HEK293T (cell line): ENCODE measurements at regions not wholly inside any gene's neighbourhood (a gene's known extent, or its start where the extent isn't known, plus 50 kb on each side); places are given as distances from the start of the nearest gene placed in this dataset.

Experiments
- ARNT ChIP-seq: fragments of 450-650 bp; IDR thresholded peaks from 2 replicates; pipeline ENCODE4 v1.6.1; 2017; ENCODE audit warnings: mild to moderate bottlenecking
- BHLHE40 ChIP-seq: fragments of 450-650 bp; IDR thresholded peaks from 2 replicates; pipeline ENCODE4 v1.6.1; 2016; ENCODE audit warnings: mild to moderate bottlenecking, moderate library complexity, borderline replicate concordance
- CTBP1 ChIP-seq: fragments of 450-650 bp; IDR thresholded peaks from 2 replicates; pipeline ENCODE4 v1.6.1; 2016; ENCODE audit warnings: borderline replicate concordance
- FOXA1 ChIP-seq: fragments of 450-650 bp; IDR thresholded peaks from 2 replicates; pipeline ENCODE4 v1.6.1; 2016; ENCODE audit warnings: mild to moderate bottlenecking
- FOXM1 ChIP-seq: fragments of 450-650 bp; IDR thresholded peaks from 2 replicates; pipeline ENCODE4 v1.6.1; 2017; ENCODE audit warnings: mild to moderate bottlenecking, borderline replicate concordance
- PKNOX1 ChIP-seq: fragments of 450-650 bp; IDR thresholded peaks from 2 replicates; pipeline ENCODE4 v1.6.1; 2016
- SP1 ChIP-seq: fragments of 450-650 bp; IDR thresholded peaks from 2 replicates; pipeline ENCODE4 v1.6.1; 2017
- ZNF384 ChIP-seq: fragments of 450-650 bp; IDR thresholded peaks from 2 replicates; pipeline ENCODE4 v1.6.1; 2016

GRCh38 chr16:72481419-72481818 is 309.5 kb upstream of the PMFBP1 start:
- no peak for TF ChIP-seq SP1
- TF ChIP-seq ARNT: no peak
- TF ChIP-seq ZNF384: no peak
- no peak for TF ChIP-seq PKNOX1
- TF ChIP-seq FOXM1: no peak
- no peak for TF ChIP-seq FOXA1
- TF ChIP-seq CTBP1: no peak
- no peak for TF ChIP-seq BHLHE40
